ENCODE measurements at regions not wholly inside any gene's neighbourhood (a gene's known extent, or its start where the extent isn't known, plus 50 kb on each side); places are given as distances from the start of the nearest gene placed in this dataset.

GRCh38 chr22:26975865-26976264 is 318.5 kb downstream of the MIAT start:
- Histone ChIP-seq H3K4me1 (ENCODE audit: low read depth) (no peaks in the 10 kb centered on the region), H3K36me3 (ENCODE audit: low read depth) (no peaks in the 10 kb centered on the region), H3K9me3 (no peaks in the 10 kb centered on the region), H3K4me3 (no peak overlapping the region)
- DNase-seq (no peak), ATAC-seq (no peak)
- intact Hi-C loops (cut with DNase I, micrococcal nuclease): no loop called here
- TF ChIP-seq CTCF (IDR thresholded peaks at IDR 0.05): no peak

DNA sequence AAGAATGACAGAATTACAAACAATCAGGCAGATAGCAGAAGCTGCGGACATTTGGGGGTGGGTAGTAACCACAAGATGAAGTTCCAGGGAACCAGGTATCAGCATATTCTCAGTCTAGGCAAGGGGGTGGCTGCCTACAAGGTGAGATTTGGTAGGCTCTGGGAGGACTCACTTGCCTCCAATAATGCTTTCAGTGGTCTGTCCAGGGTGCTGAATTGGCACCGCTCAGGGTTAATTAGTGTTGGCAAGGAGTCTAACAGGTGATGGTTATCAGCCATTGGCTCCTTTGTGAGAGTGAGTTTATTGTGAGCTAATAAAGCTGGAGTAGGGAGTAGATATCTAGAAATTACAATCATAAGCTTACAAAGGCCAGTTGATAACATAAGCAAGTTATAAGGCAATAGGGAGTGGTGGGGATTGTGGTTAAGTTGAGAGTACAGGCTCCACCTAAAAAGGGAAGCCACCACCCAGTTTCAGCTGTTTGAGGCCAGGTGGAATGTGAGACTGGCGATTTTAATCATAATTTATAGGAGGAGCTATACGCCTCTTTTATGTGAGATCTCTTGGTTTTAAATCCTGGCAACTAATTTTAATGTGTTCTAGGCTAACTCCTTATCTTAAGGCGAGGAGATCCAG is 320.5 kb downstream of the MIAT start:
- no peak for DNase-seq
- no peak for ATAC-seq
- Histone ChIP-seq H3K4me3 (no peak overlapping the region), H3K4me1 (ENCODE audit: low read depth) (no peaks in the 10 kb centered on the region), H3K36me3 (ENCODE audit: low read depth) (no peaks in the 10 kb centered on the region), H3K9me3 (no peaks in the 10 kb centered on the region)
- intact Hi-C loops (cut with DNase I, micrococcal nuclease): no loop called here
- no peak for TF ChIP-seq CTCF (IDR thresholded peaks at IDR 0.05)

DNA sequence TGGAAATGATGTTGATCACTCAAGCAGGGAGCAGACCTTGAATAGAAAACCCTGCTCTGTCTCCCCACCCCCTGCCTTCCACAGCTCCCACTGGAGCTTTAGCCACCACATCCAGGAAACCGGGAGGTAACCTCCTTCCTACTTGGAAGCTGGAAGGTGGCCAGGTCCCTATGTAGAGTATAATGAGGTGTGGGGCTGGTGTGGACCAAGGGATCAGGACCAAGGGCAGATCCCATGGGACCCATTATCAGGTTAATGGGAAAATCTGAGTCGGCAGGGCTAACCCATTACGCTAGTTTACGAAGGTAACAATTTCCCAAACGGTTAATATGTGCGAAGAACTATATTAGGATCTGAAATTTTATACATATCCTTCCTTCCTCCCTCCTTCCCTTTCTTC is 321.9 kb downstream of the MIAT start:
- ATAC-seq (no peak), DNase-seq (no peak)
- Histone ChIP-seq H3K9me3 (no peaks in the 10 kb centered on the region), H3K4me1 (ENCODE audit: low read depth) (no peaks in the 10 kb centered on the region), H3K36me3 (ENCODE audit: low read depth) (no peaks in the 10 kb centered on the region), H3K4me3 (no peak overlapping the region)
- no peak for TF ChIP-seq CTCF (IDR thresholded peaks at IDR 0.05)
- intact Hi-C loops (cut with DNase I, micrococcal nuclease): no loop called here

DNA sequence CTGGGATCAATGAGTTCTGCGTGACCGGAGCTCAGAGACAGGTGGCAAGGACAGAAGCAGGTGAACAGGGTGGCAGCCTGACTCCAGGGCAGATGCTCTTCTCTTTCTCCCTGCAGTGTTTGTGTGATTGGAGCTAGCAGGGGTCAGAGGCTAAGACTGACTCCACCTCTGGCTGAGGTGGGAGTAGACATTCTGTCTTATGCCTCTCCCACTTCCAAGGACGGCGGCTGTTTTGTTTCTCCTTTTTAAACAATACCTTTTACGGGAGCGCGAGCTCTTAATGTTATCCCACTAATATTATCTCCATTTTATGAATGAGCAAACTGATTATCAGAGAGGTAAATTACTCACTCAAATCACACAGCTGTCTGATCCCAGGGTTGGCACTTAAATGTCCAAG is 323.7 kb downstream of the MIAT start:
- DNase-seq: no peak
- intact Hi-C loops (cut with DNase I, micrococcal nuclease): no loop called here
- no peaks in the 10 kb centered on the region for H3K36me3 ChIP-seq (ENCODE audit: low read depth)

DNA sequence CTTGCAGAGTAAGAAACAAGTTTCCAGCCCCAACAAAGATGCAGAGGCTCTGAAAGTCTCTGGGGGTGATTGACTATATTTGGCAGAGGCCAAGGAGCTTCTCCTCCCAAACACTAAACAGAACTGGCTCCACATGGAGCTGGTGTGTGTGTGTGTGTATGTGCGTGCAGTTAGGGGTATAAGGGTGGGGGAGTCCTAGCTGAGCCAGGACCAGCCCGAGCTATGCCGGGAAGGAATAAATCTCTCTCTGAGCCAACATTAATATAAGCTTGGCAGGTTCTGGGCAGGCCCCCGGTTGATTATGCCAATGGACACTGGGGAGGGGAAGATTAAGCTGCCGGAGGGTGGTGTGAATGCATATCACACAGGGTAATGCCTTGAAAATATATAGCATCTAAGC is 324.2 kb downstream of the MIAT start:
- H3K9me3 ChIP-seq: no peaks in the 10 kb centered on the region
- H3K36me3 ChIP-seq (ENCODE audit: low read depth): no peaks in the 10 kb centered on the region
- ATAC-seq: no peak
- H3K4me3 ChIP-seq: no peak overlapping the region
- no peak for DNase-seq
- no peaks in the 10 kb centered on the region for H3K4me1 ChIP-seq (ENCODE audit: low read depth)
- intact Hi-C loops (cut with DNase I, micrococcal nuclease): no loop called here
- TF ChIP-seq CTCF (IDR thresholded peaks at IDR 0.05): no peak

More for the DNA sequence above, 323.7 kb downstream of the MIAT start:
- H3K9me3 ChIP-seq: no peaks in the 10 kb centered on the region
- no peaks in the 10 kb centered on the region for H3K4me1 ChIP-seq (ENCODE audit: low read depth)
- ATAC-seq: no peak
- H3K4me3 ChIP-seq: no peak overlapping the region
- TF ChIP-seq CTCF (IDR thresholded peaks at IDR 0.05): no peak

GRCh38 chr22:26983311-26983710 is 325.9 kb downstream of the MIAT start:
- TF ChIP-seq CTCF (IDR thresholded peaks at IDR 0.05): no peak
- intact Hi-C loops (cut with DNase I, micrococcal nuclease): no loop called here
- DNase-seq: no peak

More at GRCh38 chr22:26983311-26983710, 325.9 kb downstream of the MIAT start:
- no peak overlapping the region for H3K4me3 ChIP-seq
- H3K4me1 ChIP-seq (ENCODE audit: low read depth): no peaks in the 10 kb centered on the region
- ATAC-seq: no peak
- no peaks in the 10 kb centered on the region for H3K9me3 ChIP-seq
- H3K36me3 ChIP-seq (ENCODE audit: low read depth): no peaks in the 10 kb centered on the region
